ENCODE measurements at regions not wholly inside any gene's neighbourhood (a gene's known extent, or its start where the extent isn't known, plus 50 kb on each side); places are given as distances from the start of the nearest gene placed in this dataset.

- H3K9me3 ChIP-seq (ENCODE audit: insufficient read depth, low read depth, low read length): no peaks in the 10 kb centered on the region
- H3K27ac ChIP-seq (ENCODE audit: low read length): no peak overlapping the region
- no peaks in the 10 kb centered on the region for H3K4me1 ChIP-seq (ENCODE audit: insufficient read depth, low read length)
- no peaks in the 10 kb centered on the region for H3K27me3 ChIP-seq (ENCODE audit: insufficient read depth, low read length)
- no peak overlapping the region for H3K9ac ChIP-seq (ENCODE audit: low read depth, low read length)
- H3K36me3 ChIP-seq (ENCODE audit: insufficient read depth, low read depth, low read length): no peaks in the 10 kb centered on the region
- H3K4me3 ChIP-seq (ENCODE audit: low read length): no peak overlapping the region
Measured at GRCh38 chr2:220106065-220106464, 478.6 kb downstream of the SLC4A3 start.

- Histone ChIP-seq H3K4me3 (ENCODE audit: low read length) (no peak overlapping the region), H3K36me3 (ENCODE audit: insufficient read depth, low read depth, low read length) (no peaks in the 10 kb centered on the region), H3K9me3 (ENCODE audit: insufficient read depth, low read depth, low read length) (no peaks in the 10 kb centered on the region), H3K4me1 (ENCODE audit: insufficient read depth, low read length) (no peaks in the 10 kb centered on the region), H3K27me3 (ENCODE audit: insufficient read depth, low read length) (no peaks in the 10 kb centered on the region), H3K9ac (ENCODE audit: low read depth, low read length) (no peak overlapping the region), H3K27ac (ENCODE audit: low read length) (no peak overlapping the region)
Measured at GRCh38 chr2:220107380-220107791, 480.0 kb downstream of the SLC4A3 start.

GRCh38 chr2:220114443-220114842 is 487.0 kb downstream of the SLC4A3 start:
- H3K4me3 ChIP-seq (ENCODE audit: low read length): no peak overlapping the region
- H3K27me3 ChIP-seq (ENCODE audit: insufficient read depth, low read length): no peaks in the 10 kb centered on the region
- H3K9ac ChIP-seq (ENCODE audit: low read depth, low read length): no peak overlapping the region
- peaks cover 5% of the 10 kb centered on the region; the same call in 1 of the 2 replicates for H3K9me3 ChIP-seq (ENCODE audit: insufficient read depth, low read depth, low read length)
- no peak overlapping the region for H3K27ac ChIP-seq (ENCODE audit: low read length)
- H3K36me3 ChIP-seq (ENCODE audit: insufficient read depth, low read depth, low read length): no peaks in the 10 kb centered on the region
- H3K4me1 ChIP-seq (ENCODE audit: insufficient read depth, low read length): no peaks in the 10 kb centered on the region

- no peaks in the 10 kb centered on the region for H3K4me1 ChIP-seq (ENCODE audit: insufficient read depth, low read length)
- no peak overlapping the region for H3K4me3 ChIP-seq (ENCODE audit: low read length)
- H3K27ac ChIP-seq (ENCODE audit: low read length): no peak overlapping the region
- no peaks in the 10 kb centered on the region for H3K27me3 ChIP-seq (ENCODE audit: insufficient read depth, low read length)
- H3K9ac ChIP-seq (ENCODE audit: low read depth, low read length): no peak overlapping the region
- peaks cover 5% of the 10 kb centered on the region; the same call in 1 of the 2 replicates for H3K9me3 ChIP-seq (ENCODE audit: insufficient read depth, low read depth, low read length)
- no peaks in the 10 kb centered on the region for H3K36me3 ChIP-seq (ENCODE audit: insufficient read depth, low read depth, low read length)
Measured at GRCh38 chr2:220117025-220117424, 489.6 kb downstream of the SLC4A3 start.

GRCh38 chr2:220120041-220120440 is 492.6 kb downstream of the SLC4A3 start:
- Histone ChIP-seq H3K36me3 (ENCODE audit: insufficient read depth, low read depth, low read length) (no peaks in the 10 kb centered on the region), H3K9ac (ENCODE audit: low read depth, low read length) (no peak overlapping the region), H3K27me3 (ENCODE audit: insufficient read depth, low read length) (no peaks in the 10 kb centered on the region), H3K4me3 (ENCODE audit: low read length) (no peak overlapping the region), H3K9me3 (ENCODE audit: insufficient read depth, low read depth, low read length) (peaks cover 5% of the 10 kb centered on the region; the same call in 1 of the 2 replicates), H3K4me1 (ENCODE audit: insufficient read depth, low read length) (no peaks in the 10 kb centered on the region), H3K27ac (ENCODE audit: low read length) (no peak overlapping the region)

GRCh38 chr2:220123751-220124150 is 496.3 kb downstream of the SLC4A3 start:
- H3K4me3 ChIP-seq (ENCODE audit: low read length): no peak overlapping the region
- H3K27ac ChIP-seq (ENCODE audit: low read length): no peak overlapping the region
- no peak overlapping the region for H3K9ac ChIP-seq (ENCODE audit: low read depth, low read length)
- no peaks in the 10 kb centered on the region for H3K36me3 ChIP-seq (ENCODE audit: insufficient read depth, low read depth, low read length)
- H3K4me1 ChIP-seq (ENCODE audit: insufficient read depth, low read length): no peaks in the 10 kb centered on the region
- H3K9me3 ChIP-seq (ENCODE audit: insufficient read depth, low read depth, low read length): no peaks in the 10 kb centered on the region
- H3K27me3 ChIP-seq (ENCODE audit: insufficient read depth, low read length): no peaks in the 10 kb centered on the region

GRCh38 chr2:220125551-220125950 is 498.1 kb downstream of the SLC4A3 start:
- Histone ChIP-seq H3K27me3 (ENCODE audit: insufficient read depth, low read length) (no peaks in the 10 kb centered on the region), H3K4me3 (ENCODE audit: low read length) (no peak overlapping the region), H3K4me1 (ENCODE audit: insufficient read depth, low read length) (no peaks in the 10 kb centered on the region), H3K9me3 (ENCODE audit: insufficient read depth, low read depth, low read length) (peaks cover 4% of the 10 kb centered on the region; the same call in 1 of the 2 replicates), H3K27ac (ENCODE audit: low read length) (no peak overlapping the region), H3K36me3 (ENCODE audit: insufficient read depth, low read depth, low read length) (no peaks in the 10 kb centered on the region), H3K9ac (ENCODE audit: low read depth, low read length) (no peak overlapping the region)

GRCh38 chr2:220127311-220127710 is 499.9 kb downstream of the SLC4A3 start:
- Histone ChIP-seq H3K27ac (ENCODE audit: low read length) (no peak overlapping the region), H3K9me3 (ENCODE audit: insufficient read depth, low read depth, low read length) (peaks cover 7% of the 10 kb centered on the region; the same call in 1 of the 2 replicates), H3K27me3 (ENCODE audit: insufficient read depth, low read length) (no peaks in the 10 kb centered on the region), H3K9ac (ENCODE audit: low read depth, low read length) (no peak overlapping the region), H3K36me3 (ENCODE audit: insufficient read depth, low read depth, low read length) (no peaks in the 10 kb centered on the region), H3K4me3 (ENCODE audit: low read length) (no peak overlapping the region), H3K4me1 (ENCODE audit: insufficient read depth, low read length) (no peaks in the 10 kb centered on the region)

GRCh38 chr2:220127876-220128275 is 500.4 kb downstream of the SLC4A3 start:
- Histone ChIP-seq H3K27me3 (ENCODE audit: insufficient read depth, low read length) (no peaks in the 10 kb centered on the region), H3K9me3 (ENCODE audit: insufficient read depth, low read depth, low read length) (peaks cover 7% of the 10 kb centered on the region; the same call in 1 of the 2 replicates), H3K4me1 (ENCODE audit: insufficient read depth, low read length) (no peaks in the 10 kb centered on the region), H3K9ac (ENCODE audit: low read depth, low read length) (no peak overlapping the region), H3K27ac (ENCODE audit: low read length) (no peak overlapping the region), H3K36me3 (ENCODE audit: insufficient read depth, low read depth, low read length) (no peaks in the 10 kb centered on the region), H3K4me3 (ENCODE audit: low read length) (no peak overlapping the region)

- no peaks in the 10 kb centered on the region for H3K36me3 ChIP-seq (ENCODE audit: insufficient read depth, low read depth, low read length)
- H3K9me3 ChIP-seq (ENCODE audit: insufficient read depth, low read depth, low read length): peaks cover 7% of the 10 kb centered on the region; the same call in 1 of the 2 replicates
- no peak overlapping the region for H3K4me3 ChIP-seq (ENCODE audit: low read length)
- H3K9ac ChIP-seq (ENCODE audit: low read depth, low read length): no peak overlapping the region
- no peaks in the 10 kb centered on the region for H3K27me3 ChIP-seq (ENCODE audit: insufficient read depth, low read length)
- H3K4me1 ChIP-seq (ENCODE audit: insufficient read depth, low read length): no peaks in the 10 kb centered on the region
- no peak overlapping the region for H3K27ac ChIP-seq (ENCODE audit: low read length)
Measured at GRCh38 chr2:220129391-220129790, 502.0 kb downstream of the SLC4A3 start.

- H3K27me3 ChIP-seq (ENCODE audit: insufficient read depth, low read length): no peaks in the 10 kb centered on the region
- H3K4me1 ChIP-seq (ENCODE audit: insufficient read depth, low read length): no peaks in the 10 kb centered on the region
- H3K36me3 ChIP-seq (ENCODE audit: insufficient read depth, low read depth, low read length): no peaks in the 10 kb centered on the region
Measured at GRCh38 chr2:220134756-220135534, 507.5 kb downstream of the SLC4A3 start.

GRCh38 chr2:220143336-220143735 is 515.9 kb downstream of the SLC4A3 start:
- no peaks in the 10 kb centered on the region for H3K36me3 ChIP-seq (ENCODE audit: insufficient read depth, low read depth, low read length)
- no peak overlapping the region for H3K4me3 ChIP-seq (ENCODE audit: low read length)
- no peaks in the 10 kb centered on the region for H3K4me1 ChIP-seq (ENCODE audit: insufficient read depth, low read length)
- H3K9ac ChIP-seq (ENCODE audit: low read depth, low read length): no peak overlapping the region
- no peaks in the 10 kb centered on the region for H3K9me3 ChIP-seq (ENCODE audit: insufficient read depth, low read depth, low read length)
- H3K27ac ChIP-seq (ENCODE audit: low read length): no peak overlapping the region
- no peaks in the 10 kb centered on the region for H3K27me3 ChIP-seq (ENCODE audit: insufficient read depth, low read length)

More at GRCh38 chr2:220134756-220135534, 507.5 kb downstream of the SLC4A3 start:
- Histone ChIP-seq H3K27ac (ENCODE audit: low read length) (no peak overlapping the region), H3K9ac (ENCODE audit: low read depth, low read length) (no peak overlapping the region), H3K9me3 (ENCODE audit: insufficient read depth, low read depth, low read length) (peaks cover 7% of the 10 kb centered on the region; the same call in 1 of the 2 replicates), H3K4me3 (ENCODE audit: low read length) (no peak overlapping the region)
